ENCODE measurements at regions not wholly inside any gene's neighbourhood (a gene's known extent, or its start where the extent isn't known, plus 50 kb on each side); places are given as distances from the start of the nearest gene placed in this dataset.

- Mint-ChIP-seq H3K4me3 (no peak overlapping the region), H3K9me3 (peaks cover 28% of the 10 kb centered on the region), H3K27ac (no peak overlapping the region), H3K4me1 (ENCODE audit: low read depth) (no peaks in the 10 kb centered on the region), H3K27me3 (ENCODE audit: insufficient read depth) (peaks cover 3% of the 10 kb centered on the region; the same call in 1 of the 2 replicates), H3K36me3 (ENCODE audit: low read depth) (peaks cover 8% of the 10 kb centered on the region)
- DNase-seq = no peak
- TF ChIP-seq CTCF (IDR thresholded peaks at IDR 0.05) = no peak
Observed at GRCh38 chr22:47377926-47378560, 615.6 kb downstream of the TBC1D22A start.

GRCh38 chr22:47376901-47377505 is 614.6 kb downstream of the TBC1D22A start:
- peaks cover 8% of the 10 kb centered on the region for H3K36me3 Mint-ChIP-seq (ENCODE audit: low read depth)
- H3K4me3 Mint-ChIP-seq = no peak overlapping the region
- H3K4me1 Mint-ChIP-seq (ENCODE audit: low read depth) = no peaks in the 10 kb centered on the region
- no peaks in the 10 kb centered on the region; the same call in 1 of the 2 replicates for H3K27me3 Mint-ChIP-seq (ENCODE audit: insufficient read depth)
- TF ChIP-seq CTCF (IDR thresholded peaks at IDR 0.05) = peak; percentile 8; the same call in 1 of the 2 replicates
- H3K27ac Mint-ChIP-seq = no peak overlapping the region
- DNase-seq = no peak
- peaks cover 36% of the 10 kb centered on the region for H3K9me3 Mint-ChIP-seq

GRCh38 chr22:47376322-47376700 is 613.9 kb downstream of the TBC1D22A start:
- TF ChIP-seq CTCF (IDR thresholded peaks at IDR 0.05) = no peak
- H3K36me3 Mint-ChIP-seq (ENCODE audit: low read depth) = peaks cover 8% of the 10 kb centered on the region
- no peak for DNase-seq
- H3K9me3 Mint-ChIP-seq = peaks cover 41% of the 10 kb centered on the region
- H3K4me3 Mint-ChIP-seq = no peak overlapping the region
- H3K27me3 Mint-ChIP-seq (ENCODE audit: insufficient read depth) = no peaks in the 10 kb centered on the region; the same call in 1 of the 2 replicates
- H3K4me1 Mint-ChIP-seq (ENCODE audit: low read depth) = no peaks in the 10 kb centered on the region
- H3K27ac Mint-ChIP-seq = no peak overlapping the region

- H3K27ac Mint-ChIP-seq = no peak overlapping the region
- H3K4me1 Mint-ChIP-seq (ENCODE audit: low read depth) = no peaks in the 10 kb centered on the region
- no peak overlapping the region for H3K4me3 Mint-ChIP-seq
- TF ChIP-seq CTCF (IDR thresholded peaks at IDR 0.05) = no peak
- peaks cover 8% of the 10 kb centered on the region for H3K36me3 Mint-ChIP-seq (ENCODE audit: low read depth)
- DNase-seq = no peak
- H3K9me3 Mint-ChIP-seq = peaks cover 43% of the 10 kb centered on the region
- no peaks in the 10 kb centered on the region; the same call in 1 of the 2 replicates for H3K27me3 Mint-ChIP-seq (ENCODE audit: insufficient read depth)
Observed at GRCh38 chr22:47375621-47376321, 613.3 kb downstream of the TBC1D22A start.

- peaks cover 13% of the 10 kb centered on the region for H3K36me3 Mint-ChIP-seq (ENCODE audit: low read depth)
- no peak for DNase-seq
- H3K4me1 Mint-ChIP-seq (ENCODE audit: low read depth) = no peaks in the 10 kb centered on the region
- H3K27ac Mint-ChIP-seq = no peak overlapping the region
- no peak for TF ChIP-seq CTCF (IDR thresholded peaks at IDR 0.05)
- H3K9me3 Mint-ChIP-seq = peaks cover 48% of the 10 kb centered on the region
- H3K4me3 Mint-ChIP-seq = no peak overlapping the region
- H3K27me3 Mint-ChIP-seq (ENCODE audit: insufficient read depth) = no peaks in the 10 kb centered on the region; the same call in 1 of the 2 replicates
Observed at GRCh38 chr22:47374901-47375575, 612.6 kb downstream of the TBC1D22A start.
